Stimulated activated CD4-positive, alpha-beta T cell treated with anti-CD3 and anti-CD28 coated beads, Interleukin-1b, Interleukin-23, amount 100 ng/mL, for 1 hour (primary cell): ENCODE measurements at regions not wholly inside any gene's neighbourhood (a gene's known extent, or its start where the extent isn't known, plus 50 kb on each side); places are given as distances from the start of the nearest gene placed in this dataset.

Experiments
- DNase-seq, 2 donors: peaks; one replicate each; pipeline ENCODE4 v3.0.0-alpha.2; 2020; ENCODE audit warnings: low read depth in 2 of 2

DNA sequence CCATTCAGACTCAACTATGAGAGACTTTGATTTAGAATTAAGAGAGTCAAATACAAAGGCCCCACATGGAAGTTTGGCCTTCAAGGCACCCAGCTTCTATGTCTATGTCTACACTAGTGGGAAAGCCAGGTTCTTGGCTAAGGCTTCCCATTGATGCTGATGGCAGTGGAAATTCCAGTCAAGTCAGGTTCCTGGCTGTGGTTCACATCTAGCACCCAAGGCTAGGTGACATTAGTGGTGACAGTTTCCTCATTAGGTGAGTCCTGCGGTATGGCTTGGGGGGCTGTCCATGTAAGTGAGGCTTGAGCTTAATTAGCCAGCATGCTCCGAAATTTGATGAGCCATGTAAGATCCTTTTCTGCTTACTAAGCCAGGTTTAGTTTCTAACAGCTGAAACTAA lies 460.9 kb downstream of the RMST start:
- DNase-seq, result no peak

DNA sequence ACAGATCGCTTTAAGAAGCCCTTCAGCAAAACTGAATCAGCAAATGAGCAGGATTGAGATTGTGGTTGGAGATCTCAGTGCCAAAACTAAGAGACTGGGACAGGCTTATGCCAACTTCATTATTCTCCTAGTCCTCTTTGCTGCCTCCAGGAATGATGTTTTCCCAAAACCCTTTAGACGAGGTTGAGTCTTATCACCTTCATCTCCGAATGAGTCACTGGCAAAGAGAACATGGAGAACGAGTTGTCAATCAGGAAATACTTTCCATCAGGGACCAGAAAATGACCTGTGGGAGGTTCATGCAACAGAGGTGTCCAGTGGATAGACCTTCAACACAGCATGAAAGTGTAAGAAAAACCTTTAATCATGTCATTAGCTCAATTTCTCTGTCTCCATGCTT lies 461.5 kb downstream of the RMST start:
- no peak for DNase-seq

DNA sequence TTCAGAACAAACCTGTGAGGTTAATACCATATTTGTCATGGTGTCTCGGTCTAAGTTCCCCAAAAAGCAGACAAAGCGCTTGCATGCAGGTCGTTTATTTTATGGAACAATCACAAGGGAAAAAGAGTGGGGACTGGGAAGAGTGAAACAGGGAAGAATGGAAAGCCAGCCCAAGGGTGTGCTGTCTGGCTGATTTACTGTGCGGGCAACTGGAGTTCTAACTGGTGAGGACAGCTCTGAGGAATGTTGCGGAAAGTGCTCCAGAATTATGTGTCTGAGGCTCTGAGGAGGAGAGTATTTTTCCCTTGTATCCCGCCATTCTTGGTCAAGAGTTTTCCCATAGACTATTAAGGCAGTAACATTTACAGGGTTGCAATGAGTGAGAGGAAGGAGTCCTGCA lies 465.4 kb downstream of the RMST start:
- DNase-seq, result no peak

DNA sequence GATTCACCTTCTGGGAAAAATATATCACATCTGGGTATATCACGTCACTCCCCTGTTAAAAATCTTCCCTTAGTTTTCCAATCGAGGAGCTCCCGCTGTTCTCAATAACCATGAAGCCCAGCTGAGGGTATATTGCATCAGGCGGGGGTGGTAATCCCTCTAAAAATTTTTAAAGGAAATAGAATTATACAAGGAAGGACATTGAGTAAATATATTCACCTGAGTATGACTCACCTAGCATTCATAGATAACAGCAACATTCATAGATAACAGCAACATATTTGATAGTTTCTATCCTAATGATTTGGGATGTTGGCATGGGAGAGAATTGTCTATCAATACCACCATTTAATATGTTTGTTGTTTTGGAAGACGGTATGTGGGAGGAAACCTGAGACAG lies 473.6 kb downstream of the RMST start:
- no peak for DNase-seq

DNA sequence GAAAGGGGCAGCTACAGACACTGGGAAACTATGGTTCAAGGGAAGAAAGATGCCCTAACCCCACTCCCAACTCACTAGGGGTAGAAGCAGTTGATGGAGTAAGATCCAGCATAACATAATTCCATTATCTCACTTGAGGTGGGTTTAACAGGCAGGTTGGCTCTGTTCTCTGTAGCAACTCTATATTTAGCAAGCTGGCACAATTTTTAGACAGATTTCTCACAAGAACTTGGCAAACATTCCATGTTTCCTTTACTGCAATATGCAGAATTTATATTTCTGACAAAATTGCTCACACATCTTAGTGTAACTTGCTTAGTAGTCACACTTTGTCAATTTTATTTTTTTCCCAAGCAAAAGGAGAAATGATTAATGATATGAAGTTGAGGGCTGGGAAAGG lies 475.4 kb downstream of the RMST start:
- DNase-seq, result no peak

DNA sequence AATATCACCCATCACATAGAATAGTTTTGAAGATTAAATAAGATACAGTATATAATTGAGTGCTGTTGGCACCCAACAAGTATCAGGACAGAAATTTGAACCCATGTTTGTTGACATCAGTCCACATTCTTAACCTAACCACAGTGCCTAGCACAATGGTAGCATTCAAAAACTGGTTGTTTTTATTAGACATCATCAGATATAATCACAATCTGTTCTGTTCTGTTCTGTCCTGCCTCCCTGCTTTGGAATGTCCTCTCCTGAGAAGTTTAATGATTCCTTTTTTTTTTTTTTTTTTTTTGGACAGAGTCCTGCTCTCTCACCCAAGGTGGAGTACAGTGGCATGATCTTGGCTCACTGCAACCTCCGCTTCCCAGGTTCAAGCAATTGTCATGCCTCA lies 476.6 kb downstream of the RMST start:
- DNase-seq, result no peak

DNA sequence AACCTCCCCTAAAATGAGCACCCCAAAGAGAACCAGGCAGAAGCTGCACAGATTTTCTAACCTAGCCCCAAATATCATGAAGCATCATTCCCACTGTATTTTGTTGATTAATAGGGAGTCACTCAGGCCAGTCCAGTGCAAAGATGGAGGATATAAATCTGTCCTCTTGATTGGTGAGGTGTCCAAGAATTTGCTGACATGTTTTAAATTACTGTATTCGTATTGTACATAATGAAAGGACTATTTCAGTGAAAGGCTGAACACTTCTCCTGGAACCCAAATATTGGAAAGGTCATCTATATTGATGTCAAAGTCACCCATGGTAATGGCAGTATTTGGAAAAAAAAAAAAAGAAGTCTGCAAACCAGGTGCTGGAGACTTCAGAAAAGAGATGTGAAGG lies 477.5 kb downstream of the RMST start:
- DNase-seq, result no peak

DNA sequence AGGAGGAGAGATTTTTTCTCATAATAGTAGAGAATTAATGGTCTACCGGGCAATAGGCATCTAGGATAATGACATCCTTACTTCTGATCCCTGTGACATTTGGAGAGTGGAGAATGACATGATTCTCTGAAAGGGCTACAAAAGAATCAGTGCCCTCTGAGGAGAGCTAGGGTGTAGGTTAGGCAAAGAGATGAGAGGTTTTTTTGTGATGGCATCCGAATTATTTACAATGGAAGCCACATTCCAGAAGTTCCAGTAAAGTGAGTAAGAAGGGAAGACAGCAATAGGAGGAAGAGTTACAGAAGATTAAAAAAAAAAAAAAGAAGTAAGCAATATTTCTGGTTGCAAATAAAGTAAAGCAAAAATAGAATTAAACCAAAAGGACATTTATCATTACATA lies 478.0 kb downstream of the RMST start:
- DNase-seq, result no peak

DNA sequence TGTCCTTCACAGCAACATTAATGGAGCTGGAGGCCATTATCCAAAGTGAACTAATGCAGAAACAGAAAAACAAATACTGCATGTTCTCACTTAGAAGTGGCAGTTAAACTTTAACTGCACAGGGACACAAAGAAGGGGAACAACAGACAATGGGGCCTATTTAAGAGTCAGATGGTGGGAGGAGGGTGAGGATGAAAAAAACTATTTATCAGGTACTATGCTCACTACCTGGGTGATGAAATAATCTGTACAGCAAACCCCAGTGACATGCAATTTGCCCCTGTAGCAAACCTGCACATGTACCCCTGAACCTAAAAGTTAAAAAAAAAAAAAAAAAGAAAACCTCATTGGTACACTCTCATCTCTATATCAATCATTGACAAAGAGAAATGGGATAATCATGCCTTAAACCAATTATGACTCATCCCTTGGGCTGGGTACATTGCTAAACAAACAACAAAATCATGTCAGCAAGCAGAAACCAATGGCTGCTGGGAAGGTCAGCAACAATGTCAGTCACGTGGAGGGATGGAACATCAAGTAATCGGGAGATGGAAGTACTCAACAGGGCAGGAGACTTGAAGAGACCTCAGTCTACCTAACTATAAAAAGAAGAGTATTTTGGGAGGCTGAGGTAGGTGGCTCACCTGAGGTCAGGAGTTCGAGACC lies 479.2 kb downstream of the RMST start:
- DNase-seq, result no peak

DNA sequence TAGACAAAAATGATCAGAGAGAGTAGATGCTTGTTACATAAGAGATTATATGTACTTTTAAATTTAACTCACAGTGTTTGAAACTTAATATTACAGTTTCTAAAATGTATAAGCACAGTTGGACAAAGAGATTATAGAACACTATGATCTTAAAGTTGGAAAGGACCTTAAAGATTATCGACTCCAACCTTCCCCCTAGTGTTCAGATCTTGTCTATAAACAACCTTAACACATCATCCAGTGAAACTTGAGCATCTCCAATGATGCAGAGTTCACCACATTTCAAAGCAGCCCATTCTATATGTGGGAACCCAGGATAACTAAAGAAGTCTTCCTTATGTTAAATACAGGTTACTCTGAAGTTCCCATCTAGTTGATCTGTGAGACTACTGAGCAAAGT lies 480.8 kb downstream of the RMST start:
- no peak for DNase-seq

DNA sequence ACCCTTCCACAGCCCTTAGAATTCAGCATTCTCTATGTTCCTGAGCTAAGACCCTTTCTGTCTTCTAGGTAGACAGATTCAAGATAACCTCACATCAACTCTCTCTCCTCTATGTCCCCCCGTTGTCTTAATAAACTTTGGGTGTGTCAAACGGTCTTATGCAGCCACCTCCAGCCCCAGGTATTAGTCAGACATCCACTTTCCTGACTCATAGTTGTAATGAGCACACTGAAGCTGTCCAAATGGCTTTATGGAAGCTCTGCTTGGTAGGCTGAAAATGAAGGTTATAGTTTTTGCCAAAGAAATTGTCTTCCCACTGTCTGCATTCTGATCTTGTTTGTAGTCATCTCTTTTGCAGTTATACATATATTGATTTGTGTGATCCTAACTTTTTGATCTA lies 482.0 kb downstream of the RMST start:
- no peak for DNase-seq

DNA sequence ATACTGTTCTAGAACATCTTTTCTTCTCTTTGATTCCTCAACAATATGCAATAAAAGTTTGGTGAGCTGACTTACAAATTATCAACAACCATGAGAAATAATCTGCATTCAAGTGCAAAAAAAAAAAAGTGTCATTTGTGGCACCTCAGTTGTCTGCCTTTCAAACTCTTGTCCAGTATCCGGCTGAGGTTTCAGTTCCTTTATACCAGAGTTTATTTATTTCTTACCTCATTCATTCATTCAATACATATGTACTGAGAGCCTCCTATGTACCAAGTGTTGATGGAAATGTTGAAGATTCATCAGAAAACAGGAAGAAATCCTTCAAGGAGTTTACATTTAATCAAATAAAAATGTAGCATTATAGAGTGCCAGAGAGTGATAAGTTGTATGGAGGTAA lies 484.1 kb downstream of the RMST start:
- DNase-seq, result no peak

DNA sequence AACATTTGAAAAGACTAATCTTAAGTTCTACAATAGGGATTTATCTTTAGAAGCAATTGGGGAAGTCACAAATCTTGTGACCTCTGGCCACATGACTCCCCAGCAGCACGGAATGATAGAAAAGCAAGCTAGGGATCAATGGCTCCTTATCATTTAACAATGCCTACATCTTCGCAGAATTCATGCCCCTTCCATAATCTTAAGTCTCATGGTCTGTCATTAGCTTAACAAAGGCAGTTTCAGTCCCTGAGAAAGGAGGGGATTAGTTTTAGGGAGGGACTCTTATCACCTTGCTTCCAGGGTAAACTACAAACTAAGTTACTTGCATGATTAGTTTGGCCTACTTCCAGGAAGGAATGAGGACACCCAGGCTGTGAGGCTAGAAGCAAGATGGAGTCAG lies 486.0 kb downstream of the RMST start:
- no peak for DNase-seq

DNA sequence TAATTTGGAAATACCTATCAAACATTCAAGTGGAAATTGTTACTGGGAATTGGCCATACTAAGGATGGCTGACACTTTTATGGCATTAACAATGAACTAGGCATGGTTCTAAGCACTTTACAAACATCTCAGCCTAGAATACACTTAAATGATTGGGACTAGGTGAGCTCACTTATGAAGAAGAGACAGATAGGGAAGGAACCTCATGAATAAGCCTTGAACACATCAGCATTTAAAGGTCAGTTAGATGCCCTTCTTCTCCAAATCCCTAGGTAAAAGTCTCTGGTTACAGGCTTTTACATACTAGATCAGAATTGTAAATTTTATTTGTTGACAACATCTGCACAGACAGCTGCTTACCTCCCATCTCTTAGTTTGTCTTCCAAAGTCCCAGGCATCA lies 488.6 kb downstream of the RMST start:
- no peak for DNase-seq

DNA sequence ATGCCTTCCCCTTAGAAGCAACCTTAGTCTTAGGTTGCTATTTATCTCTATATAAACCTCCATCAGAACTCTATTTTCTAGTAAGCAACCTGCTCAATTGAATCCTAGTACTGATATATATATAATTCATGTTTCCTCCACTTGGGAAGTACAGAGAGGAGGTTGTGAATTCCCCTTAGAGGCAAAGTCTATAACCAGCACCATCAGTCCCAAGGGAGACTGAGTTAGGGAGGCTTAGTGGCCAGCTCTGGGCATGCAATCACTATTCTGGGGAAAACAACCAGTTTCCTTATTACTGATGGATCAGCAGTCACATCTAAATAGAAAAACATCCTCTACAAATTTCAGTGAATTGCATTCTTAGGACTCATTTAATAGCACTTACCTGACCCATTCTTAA lies 489.1 kb downstream of the RMST start:
- DNase-seq, result no peak

DNA sequence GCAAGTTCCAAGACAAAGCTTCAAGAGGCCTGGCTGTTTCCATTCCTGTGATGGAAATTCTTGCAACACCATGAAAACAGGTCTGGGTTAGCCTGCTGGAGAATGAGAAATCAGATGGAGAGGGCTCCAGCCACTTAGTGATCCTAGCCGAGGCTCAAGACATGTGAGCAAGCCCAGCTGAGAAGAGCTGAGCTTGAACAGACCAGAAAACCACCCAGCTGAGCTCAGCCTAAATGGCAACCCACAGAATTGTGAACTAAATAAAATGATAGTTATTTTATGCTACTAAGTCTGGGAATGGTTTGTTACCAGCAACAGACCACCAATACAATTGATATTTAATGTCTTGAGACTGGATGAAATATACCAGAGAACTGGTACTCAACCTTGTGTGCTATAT lies 494.5 kb downstream of the RMST start:
- no peak for DNase-seq

DNA sequence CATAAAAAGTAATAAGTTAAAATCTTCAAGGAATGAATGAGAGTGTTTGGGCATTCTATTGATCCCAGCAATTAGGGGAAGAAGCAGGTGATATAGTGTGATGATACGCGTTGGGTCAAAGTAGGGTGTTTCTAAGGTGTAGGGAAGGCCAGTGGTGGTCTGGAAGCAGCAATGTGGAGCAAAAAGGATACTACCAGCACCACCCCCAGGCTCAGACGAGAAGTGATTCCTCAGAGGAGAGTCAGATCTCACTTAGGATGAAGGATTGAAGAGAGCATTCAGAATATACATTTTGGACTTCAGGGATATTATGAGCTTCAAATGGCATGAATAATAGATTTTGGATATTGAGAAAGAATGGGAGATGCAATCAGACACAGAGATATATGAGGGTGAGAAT lies 497.6 kb downstream of the RMST start:
- no peak for DNase-seq

DNA sequence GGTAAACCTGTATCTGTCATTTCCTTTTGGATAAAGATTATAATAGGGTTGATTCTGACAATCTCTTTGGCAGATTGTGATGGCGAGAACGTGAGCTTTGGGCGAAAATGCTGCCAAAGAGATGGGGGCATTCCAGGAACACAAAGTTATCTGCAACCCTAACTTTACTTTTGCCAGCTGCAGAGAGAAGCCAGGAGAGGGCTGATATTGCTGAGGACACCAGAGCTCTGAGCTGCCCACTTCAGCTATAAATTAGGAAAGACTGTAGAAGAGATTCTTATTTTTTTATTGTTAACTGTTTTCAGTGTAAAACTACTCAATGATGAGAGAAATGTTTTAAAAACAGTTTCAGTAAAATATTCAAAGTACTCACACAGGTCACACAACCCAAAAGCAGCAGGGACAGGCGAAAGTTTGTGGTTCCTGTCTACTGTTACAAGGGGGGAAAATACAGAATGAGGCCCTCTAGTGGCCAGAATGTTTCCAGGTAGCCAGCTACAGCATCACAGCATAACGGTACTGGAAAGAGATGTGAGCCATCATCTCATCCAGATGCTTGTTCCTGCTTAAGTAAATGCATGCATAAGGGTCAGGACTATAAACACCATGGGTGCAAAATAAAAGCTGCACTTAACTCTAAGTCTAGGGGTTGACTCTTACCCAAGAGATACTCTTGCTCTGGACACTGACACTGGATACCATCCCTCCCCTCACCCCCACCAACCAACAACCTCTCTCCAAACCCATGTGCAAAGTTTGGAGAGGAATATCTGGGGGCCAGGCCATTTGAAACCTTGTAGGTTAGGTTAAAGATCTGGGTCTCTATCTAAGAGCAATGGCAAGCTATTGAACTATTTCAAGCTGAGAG lies 498.4 kb downstream of the RMST start:
- DNase-seq, result no peak

DNA sequence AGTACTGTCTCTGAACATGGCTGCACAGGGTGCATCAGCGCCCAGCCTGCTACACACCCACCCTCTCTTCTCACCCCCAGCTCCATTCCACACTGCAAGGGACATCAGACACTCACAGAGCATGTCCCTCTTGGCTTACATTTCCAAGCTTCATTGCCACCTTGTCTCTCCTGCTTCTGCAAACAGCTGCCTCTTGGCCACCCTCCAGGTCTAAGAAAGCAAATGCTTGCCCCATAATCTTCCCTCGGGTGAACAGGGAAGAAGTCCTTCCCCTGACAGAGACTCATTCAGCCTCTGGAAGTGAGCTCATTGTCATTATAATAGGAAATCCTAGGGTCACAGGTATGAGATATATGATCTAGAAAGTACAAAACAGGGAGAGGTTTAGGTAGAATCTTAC lies 505.2 kb downstream of the RMST start:
- DNase-seq, result no peak

DNA sequence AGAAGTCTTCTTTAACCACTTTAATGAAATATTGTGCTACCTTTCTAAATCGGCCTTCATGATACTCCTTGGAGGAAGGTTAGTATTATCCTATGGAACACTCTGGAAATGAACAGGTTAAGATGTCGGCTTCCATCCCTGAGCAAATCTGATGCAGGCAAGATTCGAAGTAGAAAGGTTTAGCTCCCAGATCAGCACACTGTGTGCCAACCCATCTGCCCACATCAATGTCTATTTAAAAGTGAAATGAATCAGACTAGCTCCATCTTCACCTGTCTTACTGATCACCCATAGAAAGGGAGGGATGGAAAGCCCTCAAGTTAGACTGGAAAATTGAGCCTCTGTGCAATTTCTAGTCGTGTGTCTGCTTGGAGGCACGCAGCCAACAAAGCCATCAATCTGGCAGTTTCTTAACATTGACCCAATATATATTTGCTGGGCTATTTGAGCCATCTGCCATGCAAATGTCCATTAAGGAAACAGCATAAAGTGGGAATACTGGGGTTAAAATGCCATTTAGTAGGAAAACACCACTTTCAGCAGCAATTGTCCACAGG lies 506.1 kb downstream of the RMST start:
- DNase-seq, result no peak

DNA sequence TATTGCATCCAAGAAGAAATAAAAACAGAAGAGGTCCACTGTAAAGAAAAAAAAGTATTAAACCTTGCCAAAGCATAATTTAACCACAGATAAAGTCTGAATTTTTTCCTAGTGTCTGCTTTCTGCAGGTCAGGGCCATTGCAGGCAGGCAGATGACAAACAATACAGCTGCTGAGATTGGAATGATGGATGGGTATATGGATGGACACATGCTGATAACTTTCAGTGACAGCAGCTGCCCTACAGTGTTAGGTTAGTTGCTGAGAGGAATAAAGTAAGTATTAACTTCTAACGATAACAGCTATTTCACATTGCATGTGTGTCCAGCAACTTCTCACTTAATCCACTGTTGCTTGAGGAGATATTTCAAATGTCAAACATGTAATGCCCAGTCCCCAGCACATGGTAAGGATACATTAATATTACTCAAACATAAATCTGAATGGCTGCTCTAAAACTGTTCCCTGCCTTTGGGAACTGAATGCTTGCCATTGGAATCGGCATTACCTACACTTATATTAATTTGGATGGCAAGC lies 515.3 kb downstream of the RMST start:
- no peak for DNase-seq

DNA sequence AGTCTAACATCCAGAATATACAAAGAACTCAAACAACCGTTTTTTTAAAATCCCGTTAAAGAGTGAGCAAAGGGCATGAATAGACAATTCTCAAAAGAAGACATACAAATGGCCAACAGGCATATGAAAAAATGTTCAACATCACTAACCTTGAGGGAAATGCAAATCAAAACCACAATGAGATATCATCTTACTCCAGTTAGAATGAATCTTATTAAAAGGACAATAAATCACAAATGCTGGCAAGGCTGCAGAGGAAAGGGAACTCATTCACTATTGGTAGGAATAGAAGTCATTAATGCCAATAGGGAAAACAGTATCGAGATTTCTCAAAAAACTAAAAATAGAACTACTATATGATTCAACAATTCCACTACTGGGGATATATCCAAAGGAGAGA lies 520.1 kb downstream of the RMST start:
- no peak for DNase-seq

DNA sequence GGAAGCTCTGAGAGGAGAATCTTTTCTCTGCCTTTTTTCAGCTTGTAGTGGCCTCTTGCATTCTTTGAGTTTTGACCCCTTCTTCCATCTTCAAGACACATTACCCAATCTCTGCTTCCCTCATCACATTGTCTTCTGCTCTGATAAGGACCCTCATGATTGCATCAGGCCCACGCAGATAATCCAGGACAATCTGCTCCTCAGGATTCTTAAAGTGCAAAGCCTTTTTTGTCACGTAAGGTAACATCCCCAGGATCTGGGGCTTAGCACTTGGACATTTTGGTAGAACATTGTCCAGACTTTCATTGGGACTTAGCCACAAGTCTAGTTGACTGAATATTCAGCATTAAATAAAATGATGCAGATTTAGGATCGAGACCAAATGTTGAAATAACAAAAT lies 521.2 kb downstream of the RMST start:
- DNase-seq, result no peak
